Left renal cortex interstitium (tissue), 4 donors: ENCODE measurements at regions not wholly inside any gene's neighbourhood (a gene's known extent, or its start where the extent isn't known, plus 50 kb on each side); places are given as distances from the start of the nearest gene placed in this dataset.

Experiments used
- DNase-seq, 4 donors: peaks; one replicate each; pipeline ENCODE4 v3.0.0-alpha.2; 2013; ENCODE audit warnings: low read depth in 4 of 4, low spot score in 2 of 4, missing footprints in 1 of 4

GRCh38 chr4:133910165-133910564, 291.4 kb downstream of the PABPC4L start:
- DNase-seq: no peak

- no peak for DNase-seq
These were observed 298.6 kb downstream of the PABPC4L start for GRCh38 chr4:133903029-133903428.

GRCh38 chr4:133891011-133891410, 310.6 kb downstream of the PABPC4L start:
- no peak for DNase-seq

GRCh38 chr4:133887723-133888122, 313.9 kb downstream of the PABPC4L start:
- no peak for DNase-seq

GRCh38 chr4:133869486-133869885, 332.1 kb downstream of the PABPC4L start:
- DNase-seq: no peak

GRCh38 chr4:133868856-133869255, 332.7 kb downstream of the PABPC4L start:
- DNase-seq: no peak

GRCh38 chr4:133866328-133866699, 335.3 kb downstream of the PABPC4L start:
- DNase-seq: no peak

GRCh38 chr4:133865612-133866327, 335.8 kb downstream of the PABPC4L start:
- DNase-seq: no peak

GRCh38 chr4:133863153-133863552, 338.4 kb downstream of the PABPC4L start:
- DNase-seq: no peak

GRCh38 chr4:133856731-133857355, 344.7 kb downstream of the PABPC4L start:
- DNase-seq: no peak

GRCh38 chr4:133855001-133855400, 346.6 kb downstream of the PABPC4L start:
- no peak for DNase-seq

GRCh38 chr4:133839326-133839725, 362.3 kb downstream of the PABPC4L start:
- no peak for DNase-seq

GRCh38 chr4:133823177-133823576, 378.4 kb downstream of the PABPC4L start:
- DNase-seq: no peak

- no peak for DNase-seq
These were observed 388.6 kb downstream of the PABPC4L start for GRCh38 chr4:133812954-133813353.

GRCh38 chr4:133812236-133812635, 389.4 kb downstream of the PABPC4L start:
- no peak for DNase-seq

GRCh38 chr4:133808151-133808550, 393.4 kb downstream of the PABPC4L start:
- no peak for DNase-seq

GRCh38 chr4:133803341-133803740, 398.2 kb downstream of the PABPC4L start:
- no peak for DNase-seq

GRCh38 chr4:133802359-133803140, 399.0 kb downstream of the PABPC4L start:
- no peak for DNase-seq

- DNase-seq: no peak
These were observed 399.7 kb downstream of the PABPC4L start for GRCh38 chr4:133801883-133802282.

- no peak for DNase-seq
These were observed 400.6 kb downstream of the PABPC4L start for GRCh38 chr4:133800966-133801365.

- no peak for DNase-seq
These were observed 401.8 kb downstream of the PABPC4L start for GRCh38 chr4:133799717-133800315.
